ENCODE measurements at regions not wholly inside any gene's neighbourhood (a gene's known extent, or its start where the extent isn't known, plus 50 kb on each side); places are given as distances from the start of the nearest gene placed in this dataset.

DNA sequence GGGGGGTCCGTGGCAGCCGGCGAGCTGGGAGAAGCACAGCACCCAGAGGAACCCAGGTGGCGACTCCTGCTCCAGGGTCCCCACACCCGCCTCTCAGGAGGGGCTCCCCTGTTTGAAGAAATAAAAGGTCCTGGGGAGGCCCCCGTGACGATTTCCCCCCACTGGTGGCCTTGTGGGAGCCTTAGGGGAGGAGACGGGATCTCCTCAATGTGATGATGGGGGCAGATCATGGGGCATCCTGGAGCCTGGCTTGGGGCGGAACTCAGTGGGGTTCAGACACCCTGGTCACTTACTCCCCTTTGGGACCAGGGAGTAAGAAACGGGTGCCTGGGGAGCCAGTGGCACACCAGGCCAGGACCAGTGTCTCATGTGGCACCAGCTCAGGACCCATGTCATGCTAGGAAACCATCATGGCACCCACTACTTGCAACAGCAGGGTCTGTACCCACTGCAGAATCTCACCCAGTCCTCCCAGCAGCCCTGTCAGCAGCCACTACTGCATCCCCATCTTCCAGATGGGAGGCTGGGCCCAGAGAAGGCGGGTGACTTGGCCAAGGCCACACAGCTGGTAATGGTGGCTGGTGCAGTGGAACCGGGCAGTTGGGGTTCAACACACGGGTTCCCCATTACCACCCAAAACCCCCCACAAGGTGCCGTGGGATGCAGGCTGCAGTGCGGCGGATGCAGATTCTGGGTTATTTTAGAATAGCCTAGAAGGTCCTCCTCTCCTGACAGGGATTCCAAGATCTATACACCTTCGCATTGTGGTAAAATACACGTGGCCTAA is 130.7 kb downstream of the CTTN start:
- DNase-seq (ENCODE audit: low spot score, unreplicated experiment): no peak
- TF ChIP-seq, protein P1, sequence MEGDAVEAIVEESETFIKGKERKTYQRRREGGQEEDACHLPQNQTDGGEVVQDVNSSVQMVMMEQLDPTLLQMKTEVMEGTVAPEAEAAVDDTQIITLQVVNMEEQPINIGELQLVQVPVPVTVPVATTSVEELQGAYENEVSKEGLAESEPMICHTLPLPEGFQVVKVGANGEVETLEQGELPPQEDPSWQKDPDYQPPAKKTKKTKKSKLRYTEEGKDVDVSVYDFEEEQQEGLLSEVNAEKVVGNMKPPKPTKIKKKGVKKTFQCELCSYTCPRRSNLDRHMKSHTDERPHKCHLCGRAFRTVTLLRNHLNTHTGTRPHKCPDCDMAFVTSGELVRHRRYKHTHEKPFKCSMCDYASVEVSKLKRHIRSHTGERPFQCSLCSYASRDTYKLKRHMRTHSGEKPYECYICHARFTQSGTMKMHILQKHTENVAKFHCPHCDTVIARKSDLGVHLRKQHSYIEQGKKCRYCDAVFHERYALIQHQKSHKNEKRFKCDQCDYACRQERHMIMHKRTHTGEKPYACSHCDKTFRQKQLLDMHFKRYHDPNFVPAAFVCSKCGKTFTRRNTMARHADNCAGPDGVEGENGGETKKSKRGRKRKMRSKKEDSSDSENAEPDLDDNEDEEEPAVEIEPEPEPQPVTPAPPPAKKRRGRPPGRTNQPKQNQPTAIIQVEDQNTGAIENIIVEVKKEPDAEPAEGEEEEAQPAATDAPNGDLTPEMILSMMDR (IDR thresholded peaks at IDR 0.05; ENCODE audit: unreplicated experiment): no peak
- no peak overlapping the region for H3K4me3 Mint-ChIP-seq (ENCODE audit: low read depth)
- H3K27ac Mint-ChIP-seq: no peak overlapping the region
- no peaks in the 10 kb centered on the region for H3K36me3 Mint-ChIP-seq (ENCODE audit: insufficient read depth)
- H3K9me3 Mint-ChIP-seq (ENCODE audit: low read depth): no peaks in the 10 kb centered on the region
- H3K27me3 Mint-ChIP-seq: no peaks in the 10 kb centered on the region
- no peaks in the 10 kb centered on the region for H3K4me1 Mint-ChIP-seq (ENCODE audit: low read depth)

DNA sequence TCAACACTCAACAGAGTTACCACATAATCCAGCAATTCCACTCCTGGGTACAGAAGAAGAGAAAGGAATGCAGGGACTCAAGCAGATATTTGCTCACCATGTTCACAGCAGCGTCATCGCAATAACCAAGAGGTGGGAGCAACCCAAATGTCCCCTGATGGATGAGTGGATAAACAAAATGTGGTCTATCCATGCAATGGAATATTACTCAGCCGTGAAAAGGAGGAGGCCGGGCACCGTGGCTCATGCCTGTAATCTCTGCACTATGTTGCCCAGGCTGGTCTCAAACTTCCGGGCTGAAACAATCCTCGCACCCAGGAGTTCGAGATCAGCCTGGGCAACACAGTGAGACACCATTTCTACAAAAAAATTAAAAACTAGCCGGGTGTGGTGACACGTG is 131.7 kb downstream of the CTTN start:
- Mint-ChIP-seq H3K4me1 (ENCODE audit: low read depth) (no peaks in the 10 kb centered on the region), H3K9me3 (ENCODE audit: low read depth) (no peaks in the 10 kb centered on the region), H3K27ac (no peak overlapping the region), H3K27me3 (no peaks in the 10 kb centered on the region), H3K4me3 (ENCODE audit: low read depth) (no peak overlapping the region), H3K36me3 (ENCODE audit: insufficient read depth) (no peaks in the 10 kb centered on the region)
- DNase-seq (ENCODE audit: low spot score, unreplicated experiment): no peak
- TF ChIP-seq, protein P1 (IDR thresholded peaks at IDR 0.05; ENCODE audit: unreplicated experiment): no peak

GRCh38 chr11:70530629-70531185 is 132.4 kb downstream of the CTTN start:
- H3K27me3 Mint-ChIP-seq: no peaks in the 10 kb centered on the region
- no peaks in the 10 kb centered on the region for H3K36me3 Mint-ChIP-seq (ENCODE audit: insufficient read depth)
- TF ChIP-seq, protein P1 (IDR thresholded peaks at IDR 0.05; ENCODE audit: unreplicated experiment): no peak
- H3K27ac Mint-ChIP-seq: no peak overlapping the region
- H3K9me3 Mint-ChIP-seq (ENCODE audit: low read depth): no peaks in the 10 kb centered on the region
- H3K4me1 Mint-ChIP-seq (ENCODE audit: low read depth): no peaks in the 10 kb centered on the region
- no peak overlapping the region for H3K4me3 Mint-ChIP-seq (ENCODE audit: low read depth)
- no peak for DNase-seq (ENCODE audit: low spot score, unreplicated experiment)

- no peaks in the 10 kb centered on the region for H3K36me3 Mint-ChIP-seq (ENCODE audit: insufficient read depth)
- no peak overlapping the region for H3K4me3 Mint-ChIP-seq (ENCODE audit: low read depth)
- H3K27ac Mint-ChIP-seq: no peak overlapping the region
- DNase-seq (ENCODE audit: low spot score, unreplicated experiment): no peak
- TF ChIP-seq, protein P1 (IDR thresholded peaks at IDR 0.05; ENCODE audit: unreplicated experiment): no peak
- H3K4me1 Mint-ChIP-seq (ENCODE audit: low read depth): no peaks in the 10 kb centered on the region
- no peaks in the 10 kb centered on the region for H3K9me3 Mint-ChIP-seq (ENCODE audit: low read depth)
- H3K27me3 Mint-ChIP-seq: no peaks in the 10 kb centered on the region
These were observed 133.1 kb downstream of the CTTN start for GRCh38 chr11:70531281-70532065.

- DNase-seq (ENCODE audit: low spot score, unreplicated experiment): no peak
- no peaks in the 10 kb centered on the region for H3K27me3 Mint-ChIP-seq
- H3K36me3 Mint-ChIP-seq (ENCODE audit: insufficient read depth): no peaks in the 10 kb centered on the region
- H3K4me1 Mint-ChIP-seq (ENCODE audit: low read depth): no peaks in the 10 kb centered on the region
- H3K27ac Mint-ChIP-seq: no peak overlapping the region
- H3K9me3 Mint-ChIP-seq (ENCODE audit: low read depth): no peaks in the 10 kb centered on the region
- H3K4me3 Mint-ChIP-seq (ENCODE audit: low read depth): no peak overlapping the region
- TF ChIP-seq, protein P1 (IDR thresholded peaks at IDR 0.05; ENCODE audit: unreplicated experiment): no peak
These were observed 133.7 kb downstream of the CTTN start for GRCh38 chr11:70532066-70532440.
